ENCODE measurements at regions not wholly inside any gene's neighbourhood (a gene's known extent, or its start where the extent isn't known, plus 50 kb on each side); places are given as distances from the start of the nearest gene placed in this dataset.

GRCh38 chr1:29810121-29811120, 574.1 kb downstream of the PTPRU start:
- no peaks in the 10 kb centered on the region for H4K20me1 ChIP-seq (ENCODE audit: insufficient read depth, low read length)
- no peaks in the 10 kb centered on the region for H3K9me3 ChIP-seq (ENCODE audit: low read length)
- no peak overlapping the region for H3K4me2 ChIP-seq (ENCODE audit: low read depth, low read length)
- 32% methylated on average over 20 of the region's 22 CpGs for WGBS (ENCODE audit: low lambda C conversion rate)
- POLR2A ChIA-PET = no interaction called here
- no TSS peak for BruUV-seq (replicated peaks)
- H3K36me3 ChIP-seq (replicated peaks in 1 of 2; ENCODE audit: control insufficient read depth in 1 of 2, insufficient read depth in 2 of 2, low read length in 2 of 2) = no peaks in the 10 kb centered on the region
- H3K4me3 ChIP-seq (replicated peaks in 1 of 3; ENCODE audit: insufficient read depth in 1 of 3, low read depth in 2 of 3, low read length in 3 of 3) = no peak overlapping the region
- in situ Hi-C loops (cut with HindIII; ENCODE audit: extremely low pct_ligation_motif_present, low pct_unique_long_range_greater_than_20kb) = no loop called here
- H3K4me1 ChIP-seq (ENCODE audit: insufficient read depth, low read length) = no peaks in the 10 kb centered on the region
- ATAC-seq (no peak; the same call in 2 of the 3 replicates), FAIRE-seq (no peak), DNase-seq (ENCODE audit: low spot score) (no peak)
- CTCF ChIA-PET (ENCODE audit: low intra/inter-chr PET ratio, low total read pairs) = no interaction called here
- intact Hi-C loops (cut with micrococcal nuclease; ENCODE audit: unreplicated experiment) = no loop called here
- TF ChIP-seq ZNF234 (CRISPR knock-in tag; conservative IDR thresholded peaks at IDR 0.05) (no peak), ZNF720 (CRISPR knock-in tag; IDR thresholded peaks at IDR 0.05) (no peak), ZNF496 (CRISPR knock-in tag; IDR thresholded peaks at IDR 0.05; ENCODE audit: insufficient replicate concordance) (no peak)
- H3K79me2 ChIP-seq (ENCODE audit: insufficient read depth, low read length) = no peaks in the 10 kb centered on the region
- peaks cover 0 to 18% of the 10 kb centered on the region in 2 experiments; a peak in 4 of 5 replicates for H3K27me3 ChIP-seq (ENCODE audit: control insufficient read depth in 1 of 2, insufficient read depth in 2 of 2, low read length in 2 of 2)
- H2AFZ ChIP-seq (ENCODE audit: low read length) = no peak overlapping the region
- no peak overlapping the region for H3K27ac ChIP-seq (ENCODE audit: extremely low read length, insufficient read depth, low read length)
- H3K9ac ChIP-seq (ENCODE audit: insufficient read depth, low read depth, low read length) = no peak overlapping the region

GRCh38 chr1:29809446-29810120, 573.3 kb downstream of the PTPRU start:
- H3K4me1 ChIP-seq (ENCODE audit: insufficient read depth, low read length) = no peaks in the 10 kb centered on the region
- no peak overlapping the region for H2AFZ ChIP-seq (ENCODE audit: low read length)
- H3K4me3 ChIP-seq (replicated peaks in 1 of 3; ENCODE audit: insufficient read depth in 1 of 3, low read depth in 2 of 3, low read length in 3 of 3) = no peak overlapping the region
- H3K79me2 ChIP-seq (ENCODE audit: insufficient read depth, low read length) = no peaks in the 10 kb centered on the region
- 21% methylated on average over 14 of the region's 16 CpGs for WGBS (ENCODE audit: low lambda C conversion rate)
- FAIRE-seq (no peak), DNase-seq (ENCODE audit: low spot score) (no peak), ATAC-seq (no peak)
- H3K36me3 ChIP-seq (replicated peaks in 1 of 2; ENCODE audit: control insufficient read depth in 1 of 2, insufficient read depth in 2 of 2, low read length in 2 of 2) = no peaks in the 10 kb centered on the region
- no TSS peak for BruUV-seq (replicated peaks)
- TF ChIP-seq THRA (CRISPR knock-in tag; IDR thresholded peaks at IDR 0.05; ENCODE audit: borderline replicate concordance) (no peak), ZFY (CRISPR knock-in tag; IDR thresholded peaks at IDR 0.05) (no peak), FOXO1 (CRISPR knock-in tag; IDR thresholded peaks at IDR 0.05) (no peak), ZNF557 (CRISPR knock-in tag; IDR thresholded peaks at IDR 0.05) (no peak), ZNF598 (CRISPR knock-in tag; IDR thresholded peaks at IDR 0.05; ENCODE audit: borderline replicate concordance) (no peak), ARID2 (CRISPR knock-in tag; IDR thresholded peaks at IDR 0.05; ENCODE audit: borderline replicate concordance) (no peak), CC2D1A (CRISPR knock-in tag; IDR thresholded peaks at IDR 0.05) (no peak), SMAD3 (CRISPR knock-in tag; IDR thresholded peaks at IDR 0.05) (no peak), ZNF225 (CRISPR knock-in tag; IDR thresholded peaks at IDR 0.05) (no peak), TRIM22 (IDR thresholded peaks at IDR 0.05) (no peak), ZNF138 (CRISPR knock-in tag; IDR thresholded peaks at IDR 0.05; ENCODE audit: low read depth) (no peak)
- TF ChIP-seq, protein P1, sequence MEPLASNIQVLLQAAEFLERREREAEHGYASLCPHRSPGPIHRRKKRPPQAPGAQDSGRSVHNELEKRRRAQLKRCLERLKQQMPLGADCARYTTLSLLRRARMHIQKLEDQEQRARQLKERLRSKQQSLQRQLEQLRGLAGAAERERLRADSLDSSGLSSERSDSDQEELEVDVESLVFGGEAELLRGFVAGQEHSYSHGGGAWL (CRISPR knock-in tag; IDR thresholded peaks at IDR 0.05) = no peak
- ChIA-PET POLR2A (no interaction called here), CTCF (ENCODE audit: low intra/inter-chr PET ratio, low total read pairs) (no interaction called here)
- intact Hi-C loops (cut with micrococcal nuclease; ENCODE audit: unreplicated experiment) (no loop called here), in situ Hi-C loops (cut with HindIII; ENCODE audit: extremely low pct_ligation_motif_present, low pct_unique_long_range_greater_than_20kb) (no loop called here)
- no peak overlapping the region for H3K27ac ChIP-seq (ENCODE audit: extremely low read length, insufficient read depth, low read length)
- no peaks in the 10 kb centered on the region for H4K20me1 ChIP-seq (ENCODE audit: insufficient read depth, low read length)
- H3K4me2 ChIP-seq (ENCODE audit: low read depth, low read length) = no peak overlapping the region
- peaks cover 0 to 26% of the 10 kb centered on the region in 2 experiments; a peak in 4 of 5 replicates for H3K27me3 ChIP-seq (ENCODE audit: control insufficient read depth in 1 of 2, insufficient read depth in 2 of 2, low read length in 2 of 2)
- H3K9me3 ChIP-seq (ENCODE audit: low read length) = no peaks in the 10 kb centered on the region
- H3K9ac ChIP-seq (ENCODE audit: insufficient read depth, low read depth, low read length) = no peak overlapping the region
